ENCODE measurements at regions not wholly inside any gene's neighbourhood (a gene's known extent, or its start where the extent isn't known, plus 50 kb on each side); places are given as distances from the start of the nearest gene placed in this dataset.
A peak's percentile ranks its signal among the peaks of the same experiment; 100 is the strongest.

GRCh38 chr13:44224450-44225149 is 149.0 kb upstream of the SERP2 start:
- DNase-seq: no peak

- DNase-seq: no peak
Measured at GRCh38 chr13:44229371-44230030, 144.1 kb upstream of the SERP2 start.

GRCh38 chr13:44230071-44230470 is 143.6 kb upstream of the SERP2 start:
- DNase-seq: no peak

DNA sequence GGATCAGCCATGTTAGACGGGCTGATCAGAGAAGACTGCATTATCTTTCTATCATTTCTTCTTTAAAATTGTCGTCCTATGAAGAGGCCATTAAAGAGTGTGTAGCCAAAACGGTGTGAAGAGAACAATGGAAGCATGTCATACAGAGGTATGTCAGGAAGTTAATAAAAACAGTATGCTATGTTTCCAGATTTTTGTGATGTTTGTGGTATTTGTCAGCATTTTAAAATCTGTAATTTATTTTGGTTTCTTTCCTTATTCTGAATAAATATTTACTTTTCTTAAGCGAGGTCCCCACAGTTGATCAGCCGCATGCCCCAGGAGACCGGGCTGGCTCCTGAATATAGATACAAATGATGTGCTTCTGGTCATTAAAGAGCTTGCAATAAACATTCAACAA is 142.9 kb upstream of the SERP2 start:
- no peak for DNase-seq

- DNase-seq: no peak
Measured at GRCh38 chr13:44231786-44232516, 141.7 kb upstream of the SERP2 start.

DNA sequence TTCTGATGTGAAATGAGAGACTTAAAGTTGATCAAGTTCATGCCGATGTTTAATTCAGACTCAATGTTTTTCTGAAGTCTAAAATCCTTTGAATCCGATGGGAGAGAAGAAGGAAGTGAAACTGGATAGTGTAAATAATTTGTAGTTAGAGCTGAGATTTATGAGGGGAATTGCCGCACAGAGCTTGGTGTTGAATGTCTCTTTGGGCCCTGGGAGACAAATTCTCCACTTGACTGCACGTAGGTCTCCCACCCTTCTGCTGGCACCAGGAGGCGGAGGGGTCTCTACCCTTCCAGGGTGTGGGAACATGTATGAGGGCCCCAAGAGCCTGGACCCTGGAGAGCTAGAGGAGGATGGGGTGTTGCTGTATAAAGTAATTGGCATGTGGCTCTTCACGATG is 140.8 kb upstream of the SERP2 start:
- DNase-seq: no peak

DNA sequence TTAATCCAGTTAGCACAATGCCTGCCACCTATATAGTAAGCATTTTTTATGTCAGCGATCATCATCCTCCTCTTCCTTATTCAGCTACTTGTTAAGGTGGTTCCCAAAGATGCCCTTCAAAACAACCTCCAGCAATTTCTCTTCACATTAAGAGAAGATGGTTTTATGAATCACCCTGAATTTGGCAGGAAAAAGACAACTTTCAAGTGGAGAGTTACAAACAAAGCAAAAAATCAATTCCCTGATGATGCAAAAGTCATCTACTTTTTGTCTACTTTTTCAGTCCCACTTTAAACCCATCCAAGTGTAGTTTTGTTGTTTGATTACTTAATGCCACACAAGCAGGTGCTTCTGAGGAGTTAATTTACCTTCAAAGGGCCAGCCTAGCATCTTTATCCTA is 139.1 kb upstream of the SERP2 start:
- DNase-seq: no peak

DNA sequence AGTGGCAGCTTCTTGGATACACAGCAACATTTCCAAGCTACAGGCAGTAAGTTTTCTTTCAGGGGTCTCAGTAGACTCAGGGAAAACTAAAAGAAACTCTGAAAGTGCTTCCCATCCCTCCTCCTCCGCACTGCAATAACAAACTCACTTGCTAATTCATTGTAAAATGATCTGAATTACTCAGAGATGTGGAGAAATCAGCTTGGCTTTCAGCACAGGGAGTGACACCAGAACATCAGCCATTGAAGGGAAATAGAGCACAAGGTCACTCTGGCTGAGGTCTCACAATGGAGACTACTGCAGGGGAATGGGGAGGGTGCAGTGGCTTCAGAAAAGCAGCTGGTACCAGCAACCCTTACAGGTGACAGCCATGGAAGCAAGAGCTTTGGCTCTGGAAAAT is 137.3 kb upstream of the SERP2 start:
- no peak for DNase-seq

- no peak for DNase-seq
Measured at GRCh38 chr13:44236801-44237207, 136.8 kb upstream of the SERP2 start.

GRCh38 chr13:44237276-44237767 is 136.3 kb upstream of the SERP2 start:
- peak; percentile 39 for DNase-seq

DNA sequence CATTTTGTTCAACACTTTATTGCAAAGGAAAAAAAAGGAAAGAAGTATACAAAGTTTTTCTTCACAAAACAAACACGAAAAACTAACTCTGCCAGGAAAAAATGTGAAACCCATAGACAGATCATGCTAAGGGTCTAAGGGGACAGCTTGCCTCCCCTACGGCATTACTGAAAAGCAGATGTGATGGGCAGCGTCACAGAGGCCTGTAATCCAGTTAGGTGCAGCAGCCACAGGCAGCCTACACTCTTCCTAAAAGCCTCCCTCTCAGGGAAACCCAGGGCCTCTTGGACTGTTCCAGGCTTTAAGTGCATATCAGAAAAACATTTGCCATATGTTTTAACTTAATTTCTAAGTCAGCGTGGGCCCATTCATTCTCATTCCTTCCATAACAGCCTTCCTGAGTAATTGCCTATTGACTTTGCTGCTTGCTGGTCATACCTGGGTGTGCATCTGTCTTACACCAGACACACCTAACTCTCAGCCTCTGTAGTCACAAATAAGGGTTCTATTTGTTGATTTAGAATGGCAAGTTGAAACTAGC is 135.7 kb upstream of the SERP2 start:
- DNase-seq: no peak

GRCh38 chr13:44240611-44241145 is 132.9 kb upstream of the SERP2 start:
- DNase-seq: no peak

- DNase-seq: no peak
Measured at GRCh38 chr13:44241638-44242037, 132.0 kb upstream of the SERP2 start.

- no peak for DNase-seq
Measured at GRCh38 chr13:44242766-44243165, 130.9 kb upstream of the SERP2 start.

- DNase-seq: peak; percentile 81
Measured at GRCh38 chr13:44243198-44243857, 130.3 kb upstream of the SERP2 start.

DNA sequence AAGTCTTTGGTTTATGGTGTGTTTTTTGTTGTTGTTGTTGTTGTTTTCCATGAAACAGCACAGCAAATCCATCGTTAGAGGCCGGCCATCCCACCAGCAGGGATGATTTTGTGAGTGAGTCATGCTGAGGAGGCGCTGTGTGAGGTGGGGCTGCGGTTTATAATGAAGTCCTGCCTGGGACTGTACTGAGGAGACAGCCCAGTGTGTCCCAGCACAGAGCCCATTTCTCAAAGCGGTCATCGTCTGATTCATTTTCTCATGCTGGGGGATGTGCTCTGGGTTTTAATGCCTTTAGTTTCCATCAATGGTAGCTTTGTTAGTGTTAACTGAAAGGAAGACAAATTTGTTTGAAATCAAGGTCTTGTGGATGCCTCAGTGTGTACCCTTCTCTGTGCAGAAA is 129.3 kb upstream of the SERP2 start:
- no peak for DNase-seq

DNA sequence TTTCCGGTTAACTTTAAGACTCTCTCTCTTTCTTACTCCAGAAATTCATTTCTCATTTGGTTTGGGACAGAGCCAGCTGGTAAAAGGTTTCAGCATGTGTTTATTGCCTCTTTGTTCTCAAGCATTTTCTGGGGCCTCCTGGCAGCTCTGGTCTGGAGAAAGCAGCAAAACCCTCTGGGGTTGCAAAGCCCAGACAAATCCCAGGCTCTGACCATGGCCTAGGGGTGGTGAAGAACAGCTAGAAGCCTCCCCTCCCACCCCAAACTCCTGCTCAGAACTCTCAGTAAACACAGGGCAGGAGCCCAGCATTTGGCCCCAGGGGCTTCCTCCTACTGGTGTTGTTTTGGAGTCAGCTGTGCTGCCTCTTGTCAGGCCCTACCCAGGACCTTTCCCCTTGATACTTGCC is 124.2 kb upstream of the SERP2 start:
- no peak for DNase-seq

DNA sequence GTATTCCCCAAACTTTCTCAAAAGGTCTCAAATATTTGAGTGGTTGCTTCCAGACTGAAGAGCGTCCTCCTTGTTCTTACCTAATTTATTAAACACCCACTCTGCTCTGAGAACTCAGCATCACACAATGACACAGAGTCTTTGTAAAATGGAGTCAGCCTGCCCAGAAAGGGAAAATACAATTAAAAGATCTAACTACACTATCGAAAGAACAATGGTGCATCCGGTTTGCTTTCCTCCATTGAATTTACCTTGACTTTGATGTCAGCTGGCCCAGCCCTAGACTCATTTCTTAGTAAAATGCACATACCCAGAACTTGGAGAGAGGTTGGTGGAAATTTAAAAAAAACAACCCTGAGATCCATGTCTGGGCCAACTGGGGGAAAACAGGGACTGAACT is 120.7 kb upstream of the SERP2 start:
- no peak for DNase-seq

- no peak for DNase-seq
Measured at GRCh38 chr13:44255771-44256364, 117.8 kb upstream of the SERP2 start.

DNA sequence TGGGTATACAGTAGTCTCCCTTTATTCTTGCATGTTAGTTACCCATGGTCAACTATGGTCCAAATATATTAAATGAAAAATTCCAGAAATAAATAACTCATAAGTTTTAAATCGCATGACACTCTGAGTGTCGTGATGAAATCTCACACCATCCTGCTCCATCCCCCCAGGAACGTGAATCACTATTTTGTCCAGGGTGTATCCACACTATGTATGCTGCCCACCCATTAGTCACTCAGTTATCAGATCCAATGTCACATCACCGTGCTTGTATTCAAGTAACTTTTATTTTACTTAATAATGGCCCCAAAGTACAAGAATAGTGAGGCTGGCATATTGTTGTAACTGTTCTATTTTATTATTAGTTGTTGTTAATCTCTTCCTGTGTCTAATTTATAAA is 115.8 kb upstream of the SERP2 start:
- DNase-seq: peak; percentile 34

GRCh38 chr13:44259045-44260027 is 114.3 kb upstream of the SERP2 start:
- DNase-seq: peak; percentile 88
